Neural crest cell (in vitro differentiated cells): ENCODE measurements at regions not wholly inside any gene's neighbourhood (a gene's known extent, or its start where the extent isn't known, plus 50 kb on each side); places are given as distances from the start of the nearest gene placed in this dataset.

ENCODE experiments used
- DNase-seq: peaks from one replicate; pipeline ENCODE4 v3.0.0; 2021; ENCODE audit warnings: low read depth, mixed read lengths, low spot score
- H3K27ac Mint-ChIP-seq: one replicate; pipeline ENCODE4 v1.8.0; 2021; ENCODE audit warnings: mild to moderate bottlenecking, mixed read lengths; ENCODE audit not compliant: unreplicated experiment
- H3K27me3 Mint-ChIP-seq: 2 replicates; pipeline ENCODE4 v1.8.0; 2021; ENCODE audit warnings: low read depth, mild to moderate bottlenecking, mixed read lengths
- H3K36me3 Mint-ChIP-seq: 2 replicates; pipeline ENCODE4 v1.8.0; 2021; ENCODE audit warnings: low read depth, mild to moderate bottlenecking, mixed read lengths
- H3K4me1 Mint-ChIP-seq: 2 replicates; pipeline ENCODE4 v1.8.0; 2021; ENCODE audit warnings: mixed read lengths
- H3K4me3 Mint-ChIP-seq: one replicate; pipeline ENCODE4 v1.8.0; 2021; ENCODE audit warnings: mild to moderate bottlenecking, mixed read lengths
- H3K9me3 Mint-ChIP-seq: 2 replicates; pipeline ENCODE4 v1.8.0; 2021; ENCODE audit warnings: mixed read lengths
- CTCF ChIP-seq: fragments of 200-600 bp; sonication (generic); conservative IDR thresholded peaks from 2 replicates; pipeline ENCODE4 v1.5.0; 2021; ENCODE audit warnings: antibody characterized with exemption, mild to moderate bottlenecking

DNA sequence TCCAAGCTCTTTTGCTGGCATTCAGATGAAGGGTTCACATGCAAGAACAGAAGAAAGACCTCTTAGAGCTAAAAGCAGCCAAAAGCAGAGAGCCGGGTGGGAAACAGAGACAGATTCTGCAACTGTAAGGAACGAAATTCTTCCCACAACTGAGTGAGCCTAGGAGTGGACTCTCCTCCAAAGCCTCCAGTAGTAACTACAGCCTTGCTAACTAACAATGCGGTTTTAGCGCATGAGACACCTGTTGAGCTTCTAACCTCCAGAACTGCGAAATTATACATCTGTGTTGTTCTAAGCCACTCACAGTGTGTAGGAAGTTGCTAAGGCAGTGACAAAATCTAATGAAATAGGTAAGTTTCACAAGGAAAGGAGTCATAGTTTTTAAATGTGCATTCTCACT, 98.1 kb upstream of the SLITRK1 start:
- Mint-ChIP-seq H3K4me1 (no peaks in the 10 kb centered on the region), H3K36me3 (no peaks in the 10 kb centered on the region), H3K27me3 (no peaks in the 10 kb centered on the region), H3K4me3 (no peak overlapping the region), H3K27ac (no peak overlapping the region), H3K9me3 (no peaks in the 10 kb centered on the region)
- DNase-seq = no peak
- no peak for TF ChIP-seq CTCF

DNA sequence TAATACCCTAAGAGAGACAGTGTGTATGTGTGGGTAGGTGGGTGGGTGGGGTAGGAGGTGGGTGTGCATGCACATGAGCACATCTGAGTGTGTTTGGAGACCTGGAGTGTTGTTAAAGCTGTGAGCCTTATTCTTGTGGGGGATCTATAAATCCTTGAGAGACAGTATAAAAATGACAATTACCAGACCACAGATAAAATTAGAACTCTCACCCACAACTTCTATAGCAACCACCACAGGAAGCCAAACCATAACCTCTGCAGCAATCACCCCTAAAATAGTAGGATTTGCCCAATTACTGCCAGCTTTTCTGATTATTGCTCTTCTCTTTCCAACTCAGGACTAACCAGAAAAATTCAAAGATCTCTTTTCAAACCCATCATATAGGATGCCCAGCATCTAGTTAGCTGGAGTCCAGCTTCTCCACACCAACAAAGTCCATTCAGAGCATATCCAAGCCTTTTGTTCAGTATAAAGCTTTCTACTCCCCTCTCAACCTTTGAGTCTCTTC, 93.4 kb upstream of the SLITRK1 start:
- H3K27me3 Mint-ChIP-seq = no peaks in the 10 kb centered on the region
- no peaks in the 10 kb centered on the region for H3K36me3 Mint-ChIP-seq
- TF ChIP-seq CTCF = no peak
- no peaks in the 10 kb centered on the region for H3K4me1 Mint-ChIP-seq
- no peak overlapping the region for H3K27ac Mint-ChIP-seq
- no peak overlapping the region for H3K4me3 Mint-ChIP-seq
- H3K9me3 Mint-ChIP-seq = no peaks in the 10 kb centered on the region
- no peak for DNase-seq

GRCh38 chr13:83958531-83958930, 76.3 kb upstream of the SLITRK1 start:
- TF ChIP-seq CTCF = no peak
- no peak overlapping the region for H3K27ac Mint-ChIP-seq
- H3K4me1 Mint-ChIP-seq = no peaks in the 10 kb centered on the region
- H3K9me3 Mint-ChIP-seq = no peaks in the 10 kb centered on the region
- H3K36me3 Mint-ChIP-seq = no peaks in the 10 kb centered on the region
- DNase-seq = no peak
- no peak overlapping the region for H3K4me3 Mint-ChIP-seq
- no peaks in the 10 kb centered on the region for H3K27me3 Mint-ChIP-seq

DNA sequence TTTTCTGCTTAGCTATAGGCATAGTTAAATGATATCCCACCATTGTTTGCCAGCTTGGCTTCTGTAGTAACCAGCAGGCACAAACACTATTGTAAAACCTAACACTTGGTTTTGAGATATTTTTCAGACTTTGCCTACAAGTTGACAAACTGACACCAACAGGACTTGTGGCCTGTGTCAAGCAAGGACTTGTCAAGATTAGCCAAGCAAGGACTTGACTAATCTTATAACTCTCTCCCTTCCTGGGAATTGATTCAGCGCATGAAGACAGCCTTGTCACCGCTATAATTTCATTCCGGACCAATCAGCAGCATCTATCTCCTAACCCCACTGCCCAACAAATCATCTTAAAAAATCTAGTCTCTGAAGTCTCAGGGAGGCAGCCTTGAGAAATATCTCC, 72.7 kb upstream of the SLITRK1 start:
- Mint-ChIP-seq H3K4me1 (no peaks in the 10 kb centered on the region), H3K36me3 (no peaks in the 10 kb centered on the region), H3K27me3 (no peaks in the 10 kb centered on the region), H3K9me3 (no peaks in the 10 kb centered on the region), H3K4me3 (no peak overlapping the region), H3K27ac (no peak overlapping the region)
- no peak for TF ChIP-seq CTCF
- DNase-seq = no peak

GRCh38 chr13:83953916-83954315, 71.6 kb upstream of the SLITRK1 start:
- H3K9me3 Mint-ChIP-seq = no peaks in the 10 kb centered on the region
- no peaks in the 10 kb centered on the region for H3K27me3 Mint-ChIP-seq

More at GRCh38 chr13:83953916-83954315, 71.6 kb upstream of the SLITRK1 start:
- no peaks in the 10 kb centered on the region for H3K4me1 Mint-ChIP-seq
- no peak for DNase-seq
- no peaks in the 10 kb centered on the region for H3K36me3 Mint-ChIP-seq
- no peak overlapping the region for H3K27ac Mint-ChIP-seq
- no peak overlapping the region for H3K4me3 Mint-ChIP-seq
- no peak for TF ChIP-seq CTCF
